ENCODE measurements at regions not wholly inside any gene's neighbourhood (a gene's known extent, or its start where the extent isn't known, plus 50 kb on each side); places are given as distances from the start of the nearest gene placed in this dataset.

DNA sequence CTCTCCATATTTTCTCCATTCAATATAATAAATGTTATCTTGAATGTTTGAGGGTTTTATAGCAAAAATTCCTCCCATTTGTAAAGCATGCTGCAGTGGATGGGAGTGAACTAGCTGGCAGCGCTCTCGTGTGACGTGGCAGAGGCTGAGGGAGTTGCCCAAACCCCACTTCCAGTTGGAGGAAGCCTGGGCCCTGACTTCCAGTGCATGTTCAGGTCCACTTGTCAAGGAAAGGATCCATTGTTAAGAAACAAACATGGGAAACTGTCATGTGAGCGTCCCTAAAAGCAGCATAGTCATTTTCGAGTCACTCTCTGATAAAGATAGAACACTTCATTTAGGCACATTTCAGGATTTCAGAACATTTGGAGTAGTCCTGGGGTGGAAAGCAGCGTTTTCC lies 116.6 kb downstream of the SLC25A47 start:
- no peak for DNase-seq (ENCODE audit: low spot score)

DNA sequence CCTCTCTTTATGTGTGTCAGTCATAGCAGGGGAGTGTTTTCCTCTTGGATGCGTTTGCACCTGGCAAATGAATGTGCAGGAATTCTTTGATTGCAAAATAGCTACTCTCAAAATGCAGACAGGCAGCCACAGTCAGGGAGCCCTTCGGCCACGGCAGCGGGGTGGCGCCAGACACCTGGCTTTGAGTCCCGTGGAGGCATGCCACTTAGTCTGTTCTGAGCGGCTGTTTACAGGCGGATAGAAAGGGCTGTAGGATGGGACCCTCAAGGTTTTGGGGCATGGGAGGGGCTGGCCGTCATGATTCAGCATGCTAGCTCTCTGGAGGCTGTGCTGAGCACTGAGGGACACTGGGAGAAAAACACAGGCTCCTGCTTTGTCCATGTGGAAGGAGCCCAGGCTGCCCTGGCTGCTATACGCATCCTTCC lies 117.1 kb downstream of the SLC25A47 start:
- DNase-seq (ENCODE audit: low spot score): peak; percentile 75

DNA sequence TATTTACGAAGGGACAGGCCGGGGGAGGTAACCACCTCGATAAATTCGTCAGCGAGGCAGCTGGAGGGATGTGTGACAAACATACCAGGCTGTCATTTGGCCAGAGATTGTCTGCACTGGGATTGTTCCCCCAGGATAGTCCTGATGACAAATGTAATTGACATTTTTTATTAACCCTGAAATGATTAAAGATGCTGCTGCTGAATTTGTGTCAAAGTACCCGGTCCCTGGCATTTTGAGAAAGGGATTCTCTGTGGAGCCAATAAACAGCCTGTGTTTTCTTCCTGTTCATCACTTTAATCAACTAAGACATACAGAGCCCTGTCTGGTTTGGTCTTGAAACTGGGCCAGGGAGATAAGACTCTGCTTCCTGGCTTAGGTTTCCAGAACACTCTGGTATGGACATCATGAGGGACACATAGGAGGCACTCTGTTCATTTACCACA lies 117.6 kb downstream of the SLC25A47 start:
- DNase-seq (ENCODE audit: low spot score): no peak

DNA sequence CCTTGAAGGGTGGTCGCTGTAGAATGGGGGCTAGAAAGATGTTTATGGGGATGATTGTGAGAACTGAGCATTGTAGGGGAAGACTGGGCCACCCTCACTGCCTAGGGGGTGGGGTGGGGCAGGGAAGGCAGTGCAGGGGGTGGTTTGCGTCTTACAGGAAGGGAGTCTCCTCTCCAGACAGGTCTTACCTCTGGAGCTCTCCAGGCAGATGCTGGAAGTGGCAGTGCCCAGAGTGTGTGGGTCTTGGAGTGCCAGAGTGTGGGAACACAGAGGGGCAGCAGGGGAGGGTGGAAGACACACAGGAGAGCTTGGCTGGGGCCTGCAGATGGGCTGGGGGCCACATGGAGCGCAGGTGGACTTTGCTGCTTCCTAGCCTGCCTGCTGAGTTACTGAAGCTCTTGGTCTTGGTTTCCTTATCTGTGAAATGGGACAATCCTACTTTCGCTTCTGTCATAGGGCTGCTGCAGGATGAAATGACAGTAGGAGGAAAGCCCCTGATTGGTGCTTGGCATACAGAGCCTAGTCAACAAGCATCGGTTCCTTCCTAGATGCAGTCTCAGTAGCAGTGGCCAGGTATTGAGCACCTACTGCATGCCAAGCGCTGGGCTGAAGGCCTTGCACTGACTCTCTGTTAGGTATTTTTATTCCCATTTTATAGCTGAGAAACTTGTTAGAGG lies 118.3 kb downstream of the SLC25A47 start:
- DNase-seq (ENCODE audit: low spot score): no peak

DNA sequence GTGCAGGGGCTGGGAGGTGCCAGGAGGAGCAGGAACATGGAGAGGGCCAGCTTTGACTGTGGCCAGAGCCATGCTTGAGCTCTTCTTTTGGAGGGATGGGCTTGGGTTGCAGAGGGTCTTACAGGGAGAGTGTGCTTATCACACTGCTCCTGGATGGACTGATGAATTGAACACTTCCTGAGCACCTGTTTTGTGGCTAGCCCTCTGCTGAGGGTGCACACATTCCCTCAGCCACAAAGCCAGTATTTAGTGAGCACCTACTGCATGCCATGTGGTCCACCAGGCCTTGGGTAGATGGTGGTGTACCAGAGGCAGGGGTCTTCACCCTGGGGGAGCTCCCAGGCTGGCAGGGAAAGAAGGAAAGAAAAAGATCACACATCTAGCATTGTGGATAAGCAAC lies 118.9 kb downstream of the SLC25A47 start:
- no peak for DNase-seq (ENCODE audit: low spot score)

DNA sequence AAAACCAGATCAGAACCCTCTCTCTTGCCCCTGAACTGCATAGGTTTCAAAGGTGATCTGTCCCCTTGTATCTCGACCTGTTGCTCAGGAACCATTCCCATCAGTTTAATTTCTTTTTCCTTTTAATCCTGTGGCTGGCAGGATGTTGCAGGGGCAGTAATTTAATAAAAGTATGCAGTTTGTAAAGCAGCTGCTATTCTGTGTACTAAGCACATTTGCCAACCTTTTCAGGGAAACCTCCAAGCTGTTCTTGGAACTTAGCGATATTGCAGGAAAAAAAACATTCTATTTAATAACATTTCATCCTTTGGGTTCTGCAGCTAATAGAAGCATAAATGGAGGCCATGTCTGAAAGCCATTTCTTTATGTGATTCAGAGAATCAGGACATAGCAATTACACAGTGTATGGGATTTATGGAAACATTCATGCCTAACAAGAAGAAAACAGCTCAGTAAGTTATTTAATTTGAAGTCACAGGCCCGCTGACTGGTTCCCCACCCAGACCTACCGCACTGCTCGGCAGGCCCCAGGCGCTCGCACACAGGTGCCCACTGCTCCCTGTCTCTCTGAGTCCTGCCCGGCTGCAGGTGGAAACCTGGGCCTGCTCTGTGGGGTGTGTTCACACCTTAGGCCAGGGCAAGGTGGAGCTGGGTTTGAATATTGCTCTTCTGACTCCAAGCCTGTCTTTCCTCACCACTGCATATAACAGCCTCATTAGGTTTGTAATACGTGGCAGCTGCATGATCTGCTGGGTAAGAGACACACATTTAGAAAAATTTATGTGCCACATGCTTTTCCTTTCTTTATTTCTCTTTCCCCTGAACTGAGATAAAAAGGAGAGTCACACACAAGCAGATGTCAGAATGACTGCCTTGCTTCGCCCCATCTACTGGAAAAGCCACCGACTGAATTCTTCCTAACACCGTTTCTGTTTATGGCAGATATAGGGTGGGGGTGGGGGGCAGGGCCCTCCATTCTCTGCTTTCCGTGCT lies 119.7 kb downstream of the SLC25A47 start:
- DNase-seq (ENCODE audit: low spot score): no peak

DNA sequence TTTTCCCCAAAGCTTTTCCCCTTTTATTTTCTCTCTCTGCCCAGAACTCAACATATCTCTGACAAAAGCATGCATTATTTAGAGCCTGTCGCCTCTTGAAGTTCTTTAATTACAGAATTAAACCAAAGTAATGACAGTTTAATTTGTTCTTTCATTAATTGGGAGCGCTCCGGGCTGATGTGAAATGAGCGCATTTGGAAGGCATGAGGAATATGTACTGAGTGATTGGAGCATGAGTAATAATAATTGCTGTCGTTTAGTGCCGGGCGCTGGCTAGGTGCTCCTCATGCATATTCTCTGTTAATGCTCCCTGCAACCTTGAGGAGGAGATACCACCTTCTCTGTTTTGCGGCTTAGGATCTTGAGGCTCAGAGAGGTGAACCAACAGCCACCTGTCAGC lies 120.5 kb downstream of the SLC25A47 start:
- no peak for DNase-seq (ENCODE audit: low spot score)

DNA sequence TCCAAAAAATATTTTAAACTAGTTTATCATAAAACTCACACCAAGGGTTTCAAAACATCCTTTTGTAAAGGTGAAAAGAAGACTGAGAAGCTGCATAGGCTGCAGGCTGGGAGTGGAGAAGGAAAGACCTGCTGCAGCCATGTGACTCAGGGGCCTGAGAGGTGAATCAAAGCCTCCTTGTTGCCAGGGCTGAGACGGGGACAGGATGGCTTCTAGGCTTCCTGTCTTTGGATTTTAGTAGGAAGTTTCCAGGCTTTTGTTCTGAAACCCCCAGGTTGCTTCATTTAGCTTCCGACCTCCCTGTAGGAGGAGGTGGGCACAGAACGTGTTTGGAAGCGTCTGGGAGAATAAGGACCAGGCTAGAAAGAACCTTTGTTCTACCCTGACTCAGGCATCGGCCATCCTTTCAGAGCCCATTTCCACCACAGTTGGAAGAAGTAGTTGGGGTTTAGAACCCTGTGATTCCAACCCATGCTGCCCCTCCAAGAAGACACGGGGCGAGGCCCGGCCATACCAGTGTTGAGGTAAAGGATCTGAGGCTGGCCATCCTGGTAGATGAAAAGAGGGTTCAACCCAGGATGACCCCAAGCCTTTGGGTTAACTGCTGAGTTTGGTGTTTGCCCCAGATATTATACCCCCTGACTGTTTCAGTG lies 122.4 kb downstream of the SLC25A47 start:
- no peak for DNase-seq (ENCODE audit: low spot score)

DNA sequence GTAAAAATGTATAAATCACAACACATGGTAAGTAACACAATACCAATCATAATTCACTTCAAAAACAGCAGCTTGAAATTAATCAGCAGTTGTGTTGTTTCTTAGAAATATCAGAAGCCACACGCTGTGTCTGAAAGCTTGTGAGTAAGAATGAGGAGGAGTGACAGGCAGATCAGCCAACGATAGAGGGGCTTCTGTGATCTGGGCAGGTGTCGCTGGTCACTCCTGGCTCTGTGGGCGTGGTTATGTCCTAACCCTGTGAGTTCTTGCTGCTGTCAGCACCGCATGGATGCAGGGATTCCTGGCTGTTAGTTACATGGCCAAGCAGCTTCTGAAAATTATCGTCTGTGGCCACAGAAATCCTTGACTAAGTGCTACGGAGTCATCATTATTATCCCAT lies 123.4 kb downstream of the SLC25A47 start:
- DNase-seq (ENCODE audit: low spot score): no peak

DNA sequence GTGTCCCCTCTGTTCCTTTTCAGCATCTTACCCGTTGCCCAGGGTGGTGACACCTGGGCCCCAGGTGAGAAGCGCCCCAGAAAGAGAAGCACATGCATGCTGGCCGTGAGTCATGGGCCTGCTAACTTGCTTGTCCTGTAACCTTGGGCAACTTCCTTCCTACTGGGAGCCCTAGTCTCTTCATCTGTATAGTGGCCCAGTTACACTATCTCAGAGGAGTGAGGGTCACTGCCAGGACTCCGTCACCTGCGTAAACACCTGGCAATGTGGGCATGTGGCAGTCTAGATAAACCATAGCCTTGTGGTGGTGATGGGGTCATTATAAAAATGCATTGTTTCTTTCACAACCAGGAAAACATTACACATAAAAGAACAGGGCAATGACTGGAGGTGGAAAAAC lies 125.2 kb downstream of the SLC25A47 start:
- no peak for DNase-seq (ENCODE audit: low spot score)

DNA sequence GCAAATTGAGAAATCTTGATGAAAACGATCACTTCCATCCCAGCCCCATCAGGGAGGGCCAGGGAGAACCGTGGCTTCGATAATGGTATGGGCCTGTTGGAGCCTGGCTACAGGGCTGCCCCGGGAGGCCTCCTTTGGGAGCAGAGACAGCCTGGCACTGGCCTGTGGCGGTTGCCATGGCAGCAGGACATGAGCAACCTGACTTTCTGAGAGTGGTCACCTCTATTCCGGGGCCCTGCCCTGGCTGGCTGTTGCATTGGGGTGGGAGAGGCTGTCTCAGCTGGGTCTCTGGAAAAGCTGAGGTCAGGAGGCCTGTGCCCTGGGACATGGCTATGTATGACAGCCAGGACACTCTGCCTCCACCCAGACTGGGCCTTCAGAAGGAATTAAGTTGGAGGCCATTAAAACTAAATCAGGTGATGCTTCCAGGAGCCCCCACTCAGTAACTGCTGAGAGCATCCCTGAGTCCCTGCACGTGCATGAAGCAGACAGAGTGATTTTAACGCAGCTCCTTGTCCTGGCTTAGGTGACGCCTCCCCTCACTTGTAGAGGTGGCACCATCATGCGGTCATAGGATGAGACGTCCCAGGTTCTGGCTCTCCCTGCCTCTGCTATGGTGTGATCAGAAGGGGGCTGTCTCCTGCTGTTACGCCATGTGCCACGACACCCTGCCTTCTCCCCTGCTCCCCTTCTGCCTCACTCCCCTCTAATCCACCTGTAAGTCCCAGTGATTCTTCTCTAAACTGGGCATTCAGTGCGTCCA lies 126.3 kb downstream of the SLC25A47 start:
- DNase-seq (ENCODE audit: low spot score): no peak

DNA sequence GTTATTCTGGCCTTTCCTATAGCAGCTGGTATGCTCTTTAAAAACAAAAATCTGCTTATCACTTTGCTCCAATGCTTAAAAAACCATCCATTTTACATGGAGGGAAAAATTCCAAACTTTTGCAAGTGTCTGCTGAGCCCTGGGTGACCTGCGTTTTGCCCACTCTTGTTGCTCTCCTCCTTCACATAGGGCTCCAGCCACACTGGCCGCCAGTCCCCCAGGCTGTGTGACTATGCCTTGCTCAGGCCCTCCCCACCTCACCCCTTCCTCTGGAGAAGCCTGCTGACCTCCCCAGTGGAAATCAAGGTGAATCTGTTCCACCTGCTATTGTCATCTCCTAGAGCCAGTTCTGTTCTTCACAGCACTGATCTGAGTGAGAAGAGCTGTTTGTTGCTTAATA lies 126.9 kb downstream of the SLC25A47 start:
- no peak for DNase-seq (ENCODE audit: low spot score)

DNA sequence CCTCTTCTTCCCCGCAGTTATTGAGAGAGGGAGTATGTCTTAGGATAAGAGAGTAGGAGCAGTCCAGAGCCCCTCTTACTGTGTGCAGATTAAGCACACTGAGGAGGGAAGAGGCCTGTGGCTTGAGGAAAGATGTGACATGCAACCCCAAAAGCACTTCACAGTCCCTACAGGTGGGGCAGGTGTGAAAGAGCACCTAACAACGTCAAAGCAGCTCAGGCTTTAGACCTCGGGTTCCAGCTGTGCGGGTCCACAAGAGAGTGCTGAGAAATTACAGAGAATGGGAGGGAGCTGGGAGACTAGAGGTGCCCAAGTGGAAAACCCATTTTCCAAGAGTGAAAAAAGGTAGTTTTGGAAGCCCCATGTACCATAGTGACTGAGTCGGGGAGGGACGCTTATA lies 127.6 kb downstream of the SLC25A47 start:
- no peak for DNase-seq (ENCODE audit: low spot score)

DNA sequence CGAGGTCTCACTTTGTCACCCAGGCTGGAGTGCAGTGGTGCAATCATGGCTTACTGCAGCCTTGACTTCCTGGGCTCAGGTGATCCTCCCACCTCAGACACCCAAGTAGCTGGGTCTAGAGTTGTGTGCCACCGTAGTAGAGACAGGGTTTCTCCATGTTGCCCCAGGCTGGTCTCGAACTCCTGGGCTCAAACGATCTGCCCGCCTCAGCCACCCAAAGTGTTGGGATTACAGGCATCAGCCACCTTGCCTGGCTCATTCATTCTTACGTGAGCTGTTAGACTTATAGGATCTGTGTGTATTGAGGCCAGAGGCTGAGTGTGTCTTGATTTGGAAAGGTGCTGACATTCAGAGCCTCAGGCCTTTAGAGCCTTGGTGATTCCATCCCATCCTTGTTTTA lies 128.1 kb downstream of the SLC25A47 start:
- DNase-seq (ENCODE audit: low spot score): no peak

DNA sequence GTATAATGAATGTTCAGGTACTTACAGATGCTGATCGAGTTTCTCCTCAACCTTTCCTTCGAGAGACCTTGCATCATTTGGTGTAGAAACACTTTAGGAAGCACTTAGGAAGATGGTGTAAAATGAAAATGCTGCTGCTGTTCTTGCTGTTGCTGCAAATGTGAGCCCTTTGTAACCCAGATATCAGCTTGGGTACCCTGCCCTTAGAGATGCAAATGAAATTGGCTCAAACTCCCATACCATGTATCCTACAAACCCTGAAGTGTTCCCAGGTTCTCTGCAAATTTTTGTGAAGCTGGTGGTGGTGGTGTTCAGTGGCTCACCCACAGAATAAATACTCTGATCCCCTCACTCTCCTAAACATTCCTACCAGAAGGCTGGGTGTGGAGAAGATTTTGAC lies 130.8 kb downstream of the SLC25A47 start:
- no peak for DNase-seq (ENCODE audit: low spot score)

DNA sequence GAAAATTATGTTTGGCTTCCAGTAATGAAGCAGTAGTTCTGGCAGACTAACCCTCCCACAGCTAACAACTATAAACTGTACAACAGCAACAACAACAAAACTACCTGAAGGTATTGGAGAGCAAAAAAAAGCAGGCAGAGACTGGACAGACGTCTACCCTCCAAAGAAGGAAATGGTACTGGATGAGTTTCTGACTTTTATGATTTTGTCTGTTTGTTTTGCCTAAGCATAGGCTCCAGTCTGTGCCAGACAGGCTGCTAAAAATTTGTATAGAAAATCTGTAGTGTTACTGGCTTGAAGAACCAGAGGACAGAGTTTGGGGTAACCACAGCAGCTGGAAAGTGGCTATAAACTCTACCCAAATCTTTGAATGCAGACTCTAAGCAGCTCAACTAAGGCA lies 131.3 kb downstream of the SLC25A47 start:
- DNase-seq (ENCODE audit: low spot score): no peak

DNA sequence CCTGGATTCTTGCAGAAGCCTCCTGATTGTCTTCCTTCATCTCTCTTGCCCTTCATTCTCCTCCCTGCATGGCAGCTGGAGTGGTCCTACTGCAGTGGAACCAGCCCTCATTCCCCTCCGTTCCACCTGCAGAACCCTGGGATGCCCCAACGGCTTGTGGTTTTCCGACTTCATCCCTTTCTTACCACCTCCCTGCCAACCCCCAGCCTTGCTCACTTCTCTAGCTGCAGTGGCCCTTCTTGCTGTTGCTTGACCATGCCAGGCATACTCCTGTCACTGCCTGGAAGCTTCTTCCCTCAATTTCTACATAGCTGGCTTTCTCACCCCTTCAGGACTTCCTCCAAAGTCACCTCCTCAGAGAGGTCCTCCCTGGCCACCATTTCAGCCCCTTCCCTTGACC lies 123.3 kb downstream of the BEGAIN start:
- DNase-seq (ENCODE audit: low spot score): no peak

DNA sequence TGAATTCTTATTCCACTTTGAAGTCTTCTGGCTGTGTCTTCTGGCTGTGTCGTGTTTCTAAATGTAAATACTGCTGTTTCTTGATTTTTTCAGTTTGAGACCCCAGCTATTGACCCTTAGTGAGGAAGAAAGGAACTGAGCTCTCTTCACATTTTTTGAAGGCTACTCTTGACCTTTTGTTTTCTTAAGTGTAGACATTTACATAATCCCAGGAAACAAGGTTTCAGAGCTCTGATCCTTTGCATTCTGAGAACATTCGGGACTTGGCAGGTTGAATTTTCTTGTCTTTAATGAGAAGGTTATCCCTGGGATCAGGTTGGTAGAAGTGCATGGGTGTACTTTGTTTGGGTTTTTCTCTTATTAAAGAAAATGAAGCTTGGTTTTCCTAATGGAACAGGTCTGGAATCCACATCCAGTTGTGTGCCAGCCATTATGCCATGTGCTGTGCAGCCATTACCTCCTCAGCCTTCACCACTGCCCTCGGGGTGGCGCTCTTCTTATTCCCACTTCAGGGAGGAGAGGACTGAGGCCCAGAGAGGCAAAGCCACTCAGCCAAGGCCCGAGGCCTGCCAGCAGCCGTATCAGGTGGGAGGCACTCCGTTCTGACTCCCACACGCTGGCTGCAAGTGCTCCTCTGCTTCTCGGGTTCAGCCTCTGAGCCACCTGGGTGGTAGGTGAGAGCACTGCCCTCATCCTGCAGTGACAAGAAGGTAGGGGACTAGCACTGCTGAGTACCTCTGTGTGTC lies 120.9 kb downstream of the BEGAIN start:
- no peak for DNase-seq (ENCODE audit: low spot score)

DNA sequence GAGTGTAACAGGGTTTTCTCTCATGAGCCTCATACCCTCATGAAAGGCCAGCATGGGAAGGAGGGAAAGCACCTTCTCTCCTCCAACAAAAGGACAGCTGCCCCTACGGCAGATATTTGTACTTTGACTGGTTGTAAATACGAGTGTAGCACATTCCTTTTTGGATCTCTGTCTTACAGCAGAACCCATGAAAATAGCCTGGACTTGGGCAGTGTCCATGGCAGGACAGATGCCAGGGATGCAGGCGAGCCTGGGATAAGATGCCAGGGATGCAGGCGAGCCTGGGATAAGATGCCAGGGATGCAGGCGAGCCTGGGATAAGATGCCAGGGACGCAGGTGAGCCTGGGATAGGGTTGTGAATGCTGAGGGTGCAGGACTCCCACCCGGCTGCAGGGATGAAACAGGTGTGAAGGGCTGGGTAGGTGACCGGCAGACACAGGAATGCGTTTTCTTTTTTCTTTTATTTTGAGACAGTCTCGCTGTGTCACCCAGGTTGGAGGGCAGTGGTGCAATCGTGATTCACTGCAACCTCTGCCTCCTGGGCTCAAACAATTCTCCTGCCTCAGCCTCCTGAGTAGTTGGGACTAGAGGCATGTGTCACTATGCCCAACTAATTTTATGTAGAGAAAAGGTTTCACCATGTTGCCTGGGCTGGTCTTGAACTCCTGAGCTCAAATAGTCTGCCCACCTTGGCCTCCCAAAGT lies 120.0 kb downstream of the BEGAIN start:
- DNase-seq (ENCODE audit: low spot score): no peak

DNA sequence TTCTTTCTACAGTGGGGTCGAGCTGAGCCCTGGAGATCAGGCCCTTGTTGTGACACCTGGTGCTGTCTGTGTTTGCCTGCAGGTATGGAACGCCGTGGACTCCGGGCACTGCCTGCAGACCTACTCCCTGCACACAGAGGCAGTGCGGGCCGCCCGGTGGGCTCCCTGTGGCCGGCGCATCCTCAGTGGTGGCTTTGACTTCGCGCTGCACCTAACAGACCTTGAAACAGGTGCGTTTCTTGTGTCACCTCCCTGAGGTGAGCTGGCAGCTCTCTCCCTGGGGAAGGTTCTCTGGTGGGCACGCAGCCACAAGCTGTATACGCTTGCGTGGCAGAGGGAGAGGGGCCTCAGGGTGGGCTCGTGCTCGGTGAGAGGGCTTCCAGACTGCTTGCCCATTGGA lies 119.3 kb downstream of the BEGAIN start:
- no peak for DNase-seq (ENCODE audit: low spot score)

DNA sequence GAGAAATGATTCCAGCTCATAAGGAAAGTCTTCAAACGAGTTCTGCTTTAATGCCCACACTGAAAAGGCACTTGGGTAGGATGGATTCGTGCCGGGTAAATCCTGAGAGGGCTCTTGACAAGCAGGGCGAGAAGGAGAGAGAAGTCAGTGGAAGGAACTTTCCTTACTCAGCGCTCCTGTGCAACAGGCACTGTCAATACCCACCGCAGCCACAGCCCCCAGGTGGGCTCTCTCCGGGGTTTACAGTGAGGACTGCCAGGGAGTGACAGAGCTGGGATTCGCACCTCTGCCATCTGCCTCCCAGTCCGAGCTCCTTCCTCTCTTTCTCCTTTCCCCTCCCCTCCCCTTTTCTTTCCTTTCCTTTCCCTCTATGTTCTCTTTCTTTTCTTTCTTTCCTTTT lies 118.7 kb downstream of the BEGAIN start:
- DNase-seq (ENCODE audit: low spot score): no peak

Data from HuH-7 (cell line).